ENCODE measurements at regions not wholly inside any gene's neighbourhood (a gene's known extent, or its start where the extent isn't known, plus 50 kb on each side); places are given as distances from the start of the nearest gene placed in this dataset.

DNA sequence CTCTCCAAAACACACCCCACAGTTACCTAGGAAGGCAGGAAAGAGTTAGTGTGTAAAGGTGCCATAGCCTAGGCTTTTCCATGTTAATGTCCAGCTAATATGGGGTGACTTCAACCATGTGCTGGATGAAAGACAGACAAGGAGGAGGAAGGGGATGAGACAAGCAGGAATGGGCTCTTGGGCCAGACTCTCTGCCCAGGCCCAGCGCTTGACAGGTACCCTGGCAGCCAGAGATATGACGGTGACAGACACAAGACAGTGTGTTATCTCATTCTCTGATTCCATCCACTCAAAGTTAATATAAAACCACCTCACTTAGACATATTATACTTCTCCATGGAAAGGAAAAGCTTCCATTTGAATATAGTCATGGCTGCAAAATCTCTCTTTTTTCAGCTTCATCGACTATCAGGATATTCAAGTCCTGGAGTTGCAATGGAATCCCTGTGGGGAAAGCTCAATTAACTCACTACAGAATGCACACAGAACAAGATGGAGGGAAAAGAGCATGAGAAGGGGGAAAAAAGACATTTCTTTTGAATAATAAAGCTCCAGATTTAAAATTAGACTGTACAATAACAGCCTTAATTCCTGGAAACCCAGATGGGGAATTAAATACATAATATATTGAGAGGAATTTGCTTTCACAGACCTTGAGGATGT is 596.7 kb downstream of the TOX3 start:
- Mint-ChIP-seq H3K4me3 (no peak overlapping the region), H3K36me3 (ENCODE audit: low read depth) (no peaks in the 10 kb centered on the region), H3K27ac (no peak overlapping the region), H3K27me3 (no peaks in the 10 kb centered on the region), H3K4me1 (no peaks in the 10 kb centered on the region), H3K9me3 (no peaks in the 10 kb centered on the region)
- DNase-seq: no peak
- ATAC-seq: no peak

DNA sequence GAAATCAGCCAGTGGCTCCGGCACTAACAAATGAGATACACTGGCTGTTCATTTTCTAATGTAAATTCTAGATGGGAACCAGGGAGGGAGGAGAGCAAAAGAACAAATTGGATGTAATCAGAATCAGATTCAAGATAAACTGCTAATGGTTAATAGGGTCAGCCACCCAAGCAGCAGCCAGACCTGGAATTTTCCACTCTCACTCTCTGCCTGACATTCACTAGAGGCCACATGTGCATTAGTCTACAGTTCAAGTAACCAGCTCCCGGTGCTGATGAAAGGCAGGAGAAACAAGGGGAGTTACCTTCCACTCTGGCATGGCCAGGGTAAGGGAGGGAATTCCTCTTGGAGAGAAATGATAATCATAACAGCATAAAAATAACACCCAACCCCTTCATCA is 597.7 kb downstream of the TOX3 start:
- no peaks in the 10 kb centered on the region for H3K27me3 Mint-ChIP-seq
- no peaks in the 10 kb centered on the region for H3K36me3 Mint-ChIP-seq (ENCODE audit: low read depth)
- no peak overlapping the region for H3K27ac Mint-ChIP-seq
- H3K9me3 Mint-ChIP-seq: no peaks in the 10 kb centered on the region
- ATAC-seq (no peak), DNase-seq (no peak)
- H3K4me1 Mint-ChIP-seq: no peaks in the 10 kb centered on the region
- H3K4me3 Mint-ChIP-seq: no peak overlapping the region

DNA sequence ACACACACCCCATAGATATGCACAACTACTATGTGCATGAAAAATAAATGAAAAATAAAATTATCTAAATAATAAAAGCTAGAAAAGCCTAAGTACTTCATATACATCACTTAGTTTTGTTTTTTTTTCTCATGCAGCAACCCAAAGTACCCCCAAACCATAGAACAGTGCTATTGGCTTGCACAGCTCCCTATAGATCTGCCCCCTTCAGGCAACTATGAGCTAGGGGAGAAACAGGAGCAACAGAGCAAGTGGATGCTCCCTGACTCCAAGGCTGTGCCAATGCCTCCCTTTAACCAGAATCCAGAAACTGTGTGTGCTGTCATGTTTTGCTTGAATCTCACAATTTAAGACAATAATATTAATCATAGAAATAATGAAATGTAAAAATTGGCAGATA is 605.5 kb downstream of the TOX3 start:
- Mint-ChIP-seq H3K4me3 (no peak overlapping the region), H3K27ac (no peak overlapping the region), H3K4me1 (no peaks in the 10 kb centered on the region), H3K36me3 (ENCODE audit: low read depth) (no peaks in the 10 kb centered on the region), H3K9me3 (peaks cover 18% of the 10 kb centered on the region), H3K27me3 (no peaks in the 10 kb centered on the region)
- no peak for DNase-seq
- no peak for ATAC-seq

- no peak overlapping the region for H3K27ac Mint-ChIP-seq
- H3K9me3 Mint-ChIP-seq: peaks cover 19% of the 10 kb centered on the region
- DNase-seq (no peak), ATAC-seq (no peak)
- no peaks in the 10 kb centered on the region for H3K4me1 Mint-ChIP-seq
- no peak overlapping the region for H3K4me3 Mint-ChIP-seq
- no peaks in the 10 kb centered on the region for H3K36me3 Mint-ChIP-seq (ENCODE audit: low read depth)
- H3K27me3 Mint-ChIP-seq: no peaks in the 10 kb centered on the region
Measured at GRCh38 chr16:51940183-51940582, 606.8 kb downstream of the TOX3 start.

DNA sequence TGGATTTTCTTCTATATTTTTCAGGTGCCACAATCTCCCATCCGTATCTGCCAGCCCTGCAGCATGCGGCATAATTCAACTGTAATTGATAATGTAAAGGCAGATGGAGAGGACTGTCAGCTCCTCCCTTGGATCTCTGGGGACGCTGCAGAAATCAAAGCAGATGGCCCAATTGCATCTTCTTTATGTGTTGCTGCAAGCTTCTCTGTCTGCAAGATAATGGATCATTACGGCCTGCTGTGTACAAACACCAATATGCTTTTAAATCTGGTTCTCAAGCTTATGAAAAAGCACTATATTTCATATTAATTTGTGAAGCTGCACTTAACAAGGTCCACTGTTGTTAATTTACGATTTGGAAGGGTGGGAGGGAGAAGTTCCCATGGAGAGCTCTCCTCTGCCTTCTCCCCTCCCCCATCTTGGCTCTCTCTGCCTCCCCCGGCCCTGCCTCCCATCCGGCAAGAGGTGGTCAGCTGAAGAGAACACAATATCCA is 607.5 kb downstream of the TOX3 start:
- peaks cover 19% of the 10 kb centered on the region for H3K9me3 Mint-ChIP-seq
- no peak for DNase-seq
- H3K36me3 Mint-ChIP-seq (ENCODE audit: low read depth): no peaks in the 10 kb centered on the region
- no peaks in the 10 kb centered on the region for H3K27me3 Mint-ChIP-seq
- ATAC-seq: no peak
- no peak overlapping the region for H3K4me3 Mint-ChIP-seq
- no peak overlapping the region for H3K27ac Mint-ChIP-seq
- no peaks in the 10 kb centered on the region for H3K4me1 Mint-ChIP-seq

GRCh38 chr16:51938861-51939260 is 608.1 kb downstream of the TOX3 start:
- Mint-ChIP-seq H3K4me3 (no peak overlapping the region), H3K27me3 (no peaks in the 10 kb centered on the region), H3K4me1 (no peaks in the 10 kb centered on the region), H3K36me3 (ENCODE audit: low read depth) (no peaks in the 10 kb centered on the region), H3K9me3 (peaks cover 22% of the 10 kb centered on the region), H3K27ac (no peak overlapping the region)
- ATAC-seq (no peak), DNase-seq (no peak)

GRCh38 chr16:51937771-51938170 is 609.2 kb downstream of the TOX3 start:
- Mint-ChIP-seq H3K9me3 (peaks cover 22% of the 10 kb centered on the region), H3K4me1 (no peaks in the 10 kb centered on the region), H3K27ac (no peak overlapping the region), H3K4me3 (no peak overlapping the region), H3K27me3 (no peaks in the 10 kb centered on the region), H3K36me3 (ENCODE audit: low read depth) (no peaks in the 10 kb centered on the region)
- no peak for DNase-seq
- ATAC-seq: no peak

GRCh38 chr16:51936846-51937245 is 610.1 kb downstream of the TOX3 start:
- H3K27ac Mint-ChIP-seq: no peak overlapping the region

DNA sequence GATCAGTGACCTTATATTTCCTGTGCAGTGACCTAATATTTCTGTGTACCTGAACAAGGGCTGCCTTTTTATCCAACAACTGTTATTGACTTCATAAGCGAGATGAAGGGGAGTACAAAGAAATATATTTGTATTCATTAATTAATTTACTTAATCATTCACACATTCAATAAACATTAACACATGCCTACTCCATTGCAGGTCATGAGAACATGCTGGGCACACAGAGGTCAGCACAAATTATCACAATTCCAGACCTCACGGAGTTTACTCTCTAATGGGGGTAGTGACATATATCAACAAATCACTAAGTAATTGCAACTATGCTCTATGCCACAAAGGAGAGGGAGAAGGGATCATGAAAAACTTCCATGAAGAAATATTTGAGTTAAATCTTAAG is 614.6 kb downstream of the TOX3 start:
- Mint-ChIP-seq H3K4me3 (no peak overlapping the region), H3K27ac (no peak overlapping the region), H3K9me3 (peaks cover 23% of the 10 kb centered on the region), H3K4me1 (no peaks in the 10 kb centered on the region), H3K27me3 (no peaks in the 10 kb centered on the region), H3K36me3 (ENCODE audit: low read depth) (no peaks in the 10 kb centered on the region)
- no peak for ATAC-seq
- DNase-seq: no peak

More at GRCh38 chr16:51936846-51937245, 610.1 kb downstream of the TOX3 start:
- Mint-ChIP-seq H3K36me3 (ENCODE audit: low read depth) (no peaks in the 10 kb centered on the region), H3K27me3 (no peaks in the 10 kb centered on the region), H3K4me3 (no peak overlapping the region), H3K4me1 (no peaks in the 10 kb centered on the region), H3K9me3 (peaks cover 26% of the 10 kb centered on the region)
- ATAC-seq: no peak
- DNase-seq: no peak

DNA sequence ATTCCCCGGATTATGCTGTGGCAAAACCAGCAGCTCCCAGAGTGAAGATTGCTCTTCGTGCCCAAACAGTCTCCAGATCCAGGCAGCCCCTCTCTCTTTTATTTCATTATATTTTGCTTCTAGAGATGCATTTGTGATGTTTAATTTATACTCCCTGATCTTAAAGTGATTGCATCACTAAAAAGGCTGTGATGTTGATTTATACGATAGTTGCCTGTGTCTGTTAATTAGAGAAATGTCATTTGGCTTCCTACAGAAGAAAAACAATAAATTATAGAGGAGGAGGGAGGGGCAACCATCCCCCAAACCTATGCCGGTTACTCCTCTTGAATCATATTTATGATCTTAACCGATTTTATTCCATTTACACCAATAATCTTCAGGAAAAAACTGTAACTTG is 615.3 kb downstream of the TOX3 start:
- Mint-ChIP-seq H3K27me3 (no peaks in the 10 kb centered on the region), H3K9me3 (peaks cover 19% of the 10 kb centered on the region), H3K4me1 (no peaks in the 10 kb centered on the region), H3K36me3 (ENCODE audit: low read depth) (no peaks in the 10 kb centered on the region), H3K4me3 (no peak overlapping the region), H3K27ac (no peak overlapping the region)
- ATAC-seq (no peak), DNase-seq (no peak)

- H3K4me3 Mint-ChIP-seq: no peak overlapping the region
- no peak overlapping the region for H3K27ac Mint-ChIP-seq
- no peaks in the 10 kb centered on the region for H3K36me3 Mint-ChIP-seq (ENCODE audit: low read depth)
- no peak for ATAC-seq
- peaks cover under 1% of the 10 kb centered on the region for H3K9me3 Mint-ChIP-seq
- H3K27me3 Mint-ChIP-seq: no peaks in the 10 kb centered on the region
- no peaks in the 10 kb centered on the region for H3K4me1 Mint-ChIP-seq
- DNase-seq: no peak
Measured at GRCh38 chr16:51924744-51925143, 622.2 kb downstream of the TOX3 start.

GRCh38 chr16:51922476-51922875 is 624.5 kb downstream of the TOX3 start:
- H3K27me3 Mint-ChIP-seq: no peaks in the 10 kb centered on the region
- ATAC-seq (no peak), DNase-seq (no peak)
- H3K4me3 Mint-ChIP-seq: no peak overlapping the region
- no peaks in the 10 kb centered on the region for H3K9me3 Mint-ChIP-seq
- H3K36me3 Mint-ChIP-seq (ENCODE audit: low read depth): no peaks in the 10 kb centered on the region
- H3K4me1 Mint-ChIP-seq: no peaks in the 10 kb centered on the region
- no peak overlapping the region for H3K27ac Mint-ChIP-seq

- ATAC-seq (no peak), DNase-seq (no peak)
- Mint-ChIP-seq H3K4me3 (no peak overlapping the region), H3K27ac (no peak overlapping the region), H3K4me1 (no peaks in the 10 kb centered on the region), H3K27me3 (no peaks in the 10 kb centered on the region), H3K9me3 (no peaks in the 10 kb centered on the region), H3K36me3 (ENCODE audit: low read depth) (no peaks in the 10 kb centered on the region)
Measured at GRCh38 chr16:51919736-51920135, 627.2 kb downstream of the TOX3 start.

- Mint-ChIP-seq H3K27ac (no peak overlapping the region), H3K36me3 (ENCODE audit: low read depth) (no peaks in the 10 kb centered on the region), H3K4me3 (no peak overlapping the region), H3K27me3 (no peaks in the 10 kb centered on the region), H3K9me3 (no peaks in the 10 kb centered on the region), H3K4me1 (no peaks in the 10 kb centered on the region)
- ATAC-seq: no peak
- no peak for DNase-seq
Measured at GRCh38 chr16:51916814-51917213, 630.1 kb downstream of the TOX3 start.

GRCh38 chr16:51916231-51916630 is 630.7 kb downstream of the TOX3 start:
- Mint-ChIP-seq H3K27me3 (no peaks in the 10 kb centered on the region), H3K9me3 (no peaks in the 10 kb centered on the region), H3K4me3 (no peak overlapping the region), H3K36me3 (ENCODE audit: low read depth) (no peaks in the 10 kb centered on the region), H3K4me1 (no peaks in the 10 kb centered on the region), H3K27ac (no peak overlapping the region)
- ATAC-seq: no peak
- no peak for DNase-seq

- H3K27ac Mint-ChIP-seq: no peak overlapping the region
- H3K9me3 Mint-ChIP-seq: peaks cover 6% of the 10 kb centered on the region
- no peaks in the 10 kb centered on the region for H3K27me3 Mint-ChIP-seq
- H3K4me1 Mint-ChIP-seq: no peaks in the 10 kb centered on the region
- H3K4me3 Mint-ChIP-seq: no peak overlapping the region
- no peak for ATAC-seq
- DNase-seq: no peak
- no peaks in the 10 kb centered on the region for H3K36me3 Mint-ChIP-seq (ENCODE audit: low read depth)
Measured at GRCh38 chr16:51907680-51908079, 639.3 kb downstream of the TOX3 start.
